H4 (cell line): ENCODE measurements at regions not wholly inside any gene's neighbourhood (a gene's known extent, or its start where the extent isn't known, plus 50 kb on each side); places are given as distances from the start of the nearest gene placed in this dataset.
"Not testable (repeated sequence)": the region's sequence is repeated elsewhere in the genome, so short reads cannot be mapped to it uniquely, and the experiment has no call there.

Experiments used
- DNase-seq: peaks from one replicate; pipeline ENCODE4 v3.0.0-alpha.2; 2015; ENCODE audit warnings: low spot score

GRCh38 chr5:29451004-29451403 is 1742.5 kb upstream of the CDH6 start:
- not testable (repeated sequence) for DNase-seq

- no peak for DNase-seq
These were observed 1778.8 kb upstream of the CDH6 start for GRCh38 chr5:29414681-29415080.

- DNase-seq = no peak
These were observed 1780.5 kb upstream of the CDH6 start for GRCh38 chr5:29412979-29413378.

GRCh38 chr5:29402270-29402669 is 1791.2 kb upstream of the CDH6 start:
- no peak for DNase-seq

- no peak for DNase-seq
These were observed 1803.5 kb upstream of the CDH6 start for GRCh38 chr5:29389993-29390392.

GRCh38 chr5:29387384-29387783 is 1806.1 kb upstream of the CDH6 start:
- no peak for DNase-seq

- peak; percentile 81 for DNase-seq
These were observed 1810.7 kb upstream of the CDH6 start for GRCh38 chr5:29382780-29383179.

GRCh38 chr5:29380029-29380428 is 1813.5 kb upstream of the CDH6 start:
- no peak for DNase-seq

GRCh38 chr5:29379619-29380018 is 1813.9 kb upstream of the CDH6 start:
- peak; percentile 75 for DNase-seq

GRCh38 chr5:29378104-29378503 is 1815.4 kb upstream of the CDH6 start:
- no peak for DNase-seq

GRCh38 chr5:29370248-29370647 is 1823.2 kb upstream of the CDH6 start:
- DNase-seq = no peak

GRCh38 chr5:29367176-29367833 is 1826.2 kb upstream of the CDH6 start:
- DNase-seq = no peak

GRCh38 chr5:29351170-29351569 is 1842.3 kb upstream of the CDH6 start:
- DNase-seq = no peak

GRCh38 chr5:29337030-29337429 is 1856.5 kb upstream of the CDH6 start:
- no peak for DNase-seq

GRCh38 chr5:29321591-29321990 is 1871.9 kb upstream of the CDH6 start:
- DNase-seq = no peak

- no peak for DNase-seq
These were observed 1884.1 kb upstream of the CDH6 start for GRCh38 chr5:29309359-29309758.

- no peak for DNase-seq
These were observed 1886.0 kb upstream of the CDH6 start for GRCh38 chr5:29307478-29307877.

GRCh38 chr5:29304545-29304944 is 1888.9 kb upstream of the CDH6 start:
- DNase-seq = no peak

GRCh38 chr5:29296548-29296947 is 1896.9 kb upstream of the CDH6 start:
- DNase-seq = no peak

- no peak for DNase-seq
These were observed 1915.8 kb upstream of the CDH6 start for GRCh38 chr5:29277642-29278041.

- no peak for DNase-seq
These were observed 1917.1 kb upstream of the CDH6 start for GRCh38 chr5:29276371-29276770.

- DNase-seq = no peak
These were observed 1929.6 kb upstream of the CDH6 start for GRCh38 chr5:29263915-29264351.

GRCh38 chr5:29262339-29263123 is 1931.0 kb upstream of the CDH6 start:
- peak; percentile 43 for DNase-seq
